ENCODE measurements at regions not wholly inside any gene's neighbourhood (a gene's known extent, or its start where the extent isn't known, plus 50 kb on each side); places are given as distances from the start of the nearest gene placed in this dataset.

DNA sequence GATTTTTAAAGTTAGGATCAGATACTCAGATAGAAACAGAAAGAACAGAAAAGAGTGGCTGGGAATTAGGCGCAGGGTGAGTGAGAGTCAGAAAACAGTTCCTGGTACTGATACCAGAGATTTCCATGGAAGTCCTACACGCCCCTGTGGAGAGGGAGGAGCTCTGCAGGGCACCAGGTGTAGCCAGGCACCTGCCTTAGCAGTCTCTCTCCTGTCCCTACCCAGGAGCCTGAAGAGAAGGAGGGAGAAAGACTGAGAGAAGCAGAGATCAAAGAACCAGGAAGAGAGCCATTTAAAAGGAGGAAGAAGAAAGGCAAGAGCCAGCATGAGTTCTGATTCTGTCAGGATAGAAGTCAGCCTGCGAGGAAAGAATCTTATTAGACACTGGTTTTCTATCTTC lies 65.0 kb downstream of the CBLN1 start:
- ATAC-seq = no peak
- Mint-ChIP-seq H3K27ac (no peak overlapping the region), H3K27me3 (peaks cover 9% of the 10 kb centered on the region), H3K4me1 (no peaks in the 10 kb centered on the region), H3K4me3 (no peak overlapping the region), H3K9me3 (peaks cover 0 to 5% of the 10 kb centered on the region in 2 donors)
- no peak for DNase-seq

DNA sequence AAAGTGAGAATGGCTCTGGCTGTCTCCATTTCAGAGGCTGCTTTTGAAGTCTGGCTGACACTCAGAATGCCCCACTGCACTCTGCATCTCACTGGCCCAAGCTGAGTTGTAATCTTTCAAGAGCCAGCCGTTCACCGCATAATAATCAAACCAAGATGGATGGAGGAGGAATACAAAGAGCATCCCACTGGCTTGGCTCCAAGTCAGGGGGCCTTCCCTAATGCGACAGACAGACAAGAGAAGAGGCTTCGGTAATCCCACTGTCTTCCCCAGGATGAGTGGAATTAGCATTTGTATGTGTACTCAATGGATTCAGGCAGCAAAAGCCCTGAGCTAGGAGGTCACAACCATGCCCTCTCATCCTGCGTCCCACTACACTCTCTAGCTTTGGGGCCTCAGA lies 68.0 kb downstream of the CBLN1 start:
- Mint-ChIP-seq H3K4me1 (no peaks in the 10 kb centered on the region), H3K27me3 (peaks cover 9% of the 10 kb centered on the region), H3K27ac (no peak overlapping the region), H3K9me3 (peaks cover 0 to 5% of the 10 kb centered on the region in 2 donors), H3K4me3 (no peak overlapping the region)
- no peak for DNase-seq
- no peak for ATAC-seq

DNA sequence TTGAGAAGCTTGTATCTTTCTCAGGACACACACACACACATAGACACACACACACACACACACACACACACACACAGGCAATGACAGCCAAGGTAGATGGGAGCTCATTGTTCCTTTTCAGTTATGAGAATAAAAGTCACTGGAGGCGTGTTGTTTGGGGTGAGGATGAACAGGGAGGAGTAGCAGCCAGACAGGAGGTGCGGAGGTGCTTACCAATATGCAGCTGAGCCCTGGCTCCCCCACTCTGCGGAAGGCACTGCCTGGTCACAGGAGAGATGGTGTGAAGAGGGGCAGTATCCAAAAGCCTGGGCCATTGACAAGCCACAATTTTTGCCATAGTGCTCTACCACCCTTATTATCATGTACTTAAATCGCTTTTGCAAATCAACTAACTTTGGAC lies 77.4 kb downstream of the CBLN1 start:
- DNase-seq (no peak), ATAC-seq (no peak)
- H3K27ac Mint-ChIP-seq = no peak overlapping the region
- peaks cover 7% of the 10 kb centered on the region for H3K27me3 Mint-ChIP-seq
- H3K4me3 Mint-ChIP-seq = no peak overlapping the region
- peaks cover 8 to 14% of the 10 kb centered on the region in 2 donors for H3K9me3 Mint-ChIP-seq
- H3K4me1 Mint-ChIP-seq = no peaks in the 10 kb centered on the region

DNA sequence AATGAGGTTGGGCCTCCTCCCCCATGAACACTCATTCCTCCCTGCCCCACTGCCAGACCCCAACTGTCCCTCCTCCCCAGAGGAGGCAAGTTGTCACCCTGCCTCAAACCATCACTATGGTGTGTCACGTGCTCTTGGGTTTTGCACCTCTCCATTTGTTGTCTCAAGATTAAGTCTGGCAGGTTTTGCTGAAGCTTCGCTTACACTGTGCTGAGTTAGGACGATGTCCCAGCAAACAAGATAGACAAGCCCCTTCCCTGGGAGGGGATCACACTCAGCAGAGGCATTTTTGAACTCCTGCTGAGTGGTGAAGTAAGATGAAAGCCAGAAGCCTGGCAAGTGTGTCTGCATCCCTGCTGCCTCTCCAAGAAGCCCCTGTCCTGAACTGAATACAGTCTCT lies 78.3 kb downstream of the CBLN1 start:
- ATAC-seq (no peak), DNase-seq (no peak)
- Mint-ChIP-seq H3K27ac (no peak overlapping the region), H3K9me3 (peaks cover 8 to 14% of the 10 kb centered on the region in 2 donors), H3K4me1 (no peaks in the 10 kb centered on the region), H3K27me3 (peaks cover 7% of the 10 kb centered on the region), H3K4me3 (no peak overlapping the region)

DNA sequence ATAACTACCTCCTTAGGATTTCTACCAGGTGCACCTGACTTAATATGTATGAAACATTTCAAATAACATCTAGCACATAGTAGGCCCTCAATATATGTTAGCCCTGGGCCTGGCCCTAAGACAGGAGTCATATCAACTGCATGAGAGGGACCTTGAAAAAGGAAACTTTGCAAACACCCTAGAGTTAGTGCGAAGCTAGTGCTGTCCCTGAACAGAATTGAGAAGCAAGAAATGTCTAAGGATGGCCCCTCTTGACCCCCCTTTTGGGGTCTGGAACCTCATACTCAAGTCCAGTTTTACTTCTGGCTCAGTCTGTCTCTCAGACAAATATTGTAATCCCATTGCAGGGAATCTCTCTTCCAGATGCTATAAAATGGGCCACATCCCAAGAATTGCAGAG lies 80.5 kb downstream of the CBLN1 start:
- H3K27me3 Mint-ChIP-seq = peaks cover 7% of the 10 kb centered on the region
- no peak overlapping the region for H3K4me3 Mint-ChIP-seq
- DNase-seq = no peak
- H3K9me3 Mint-ChIP-seq = peaks cover 8 to 14% of the 10 kb centered on the region in 2 donors
- no peak overlapping the region for H3K27ac Mint-ChIP-seq
- ATAC-seq = no peak
- no peaks in the 10 kb centered on the region for H3K4me1 Mint-ChIP-seq

DNA sequence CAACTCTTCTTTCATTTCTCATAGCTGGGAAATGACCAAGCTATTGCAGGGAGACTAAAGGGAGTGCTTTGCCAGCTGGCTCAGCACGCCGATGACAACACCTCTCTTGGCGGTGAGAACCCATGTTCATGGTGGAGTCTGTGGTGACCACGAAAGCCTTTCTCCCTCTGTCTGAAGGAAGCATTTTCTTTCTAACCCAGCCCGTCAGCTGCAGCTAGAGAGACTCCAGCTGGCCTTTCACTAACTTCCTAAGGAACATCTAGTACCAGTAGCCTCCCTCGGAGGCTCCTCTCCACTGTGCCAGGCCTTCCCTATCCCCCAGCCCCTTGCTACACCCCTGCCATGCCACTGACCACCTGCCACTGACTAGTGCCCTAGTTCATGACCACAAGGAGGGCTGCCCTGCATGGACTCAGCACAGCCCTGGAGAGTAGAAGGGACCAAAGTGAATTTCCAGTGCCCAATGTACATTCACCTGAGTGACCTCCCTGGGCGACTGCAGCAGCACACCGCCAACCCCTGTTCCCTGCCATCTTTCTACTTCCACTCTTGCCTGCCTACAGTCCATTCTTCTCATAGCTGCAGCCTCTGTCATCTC lies 81.3 kb downstream of the CBLN1 start:
- peaks cover 8 to 14% of the 10 kb centered on the region in 2 donors for H3K9me3 Mint-ChIP-seq
- ATAC-seq (no peak), DNase-seq (no peak)
- H3K27me3 Mint-ChIP-seq = peaks cover 7% of the 10 kb centered on the region
- H3K4me1 Mint-ChIP-seq = no peaks in the 10 kb centered on the region
- no peak overlapping the region for H3K4me3 Mint-ChIP-seq
- no peak overlapping the region for H3K27ac Mint-ChIP-seq

DNA sequence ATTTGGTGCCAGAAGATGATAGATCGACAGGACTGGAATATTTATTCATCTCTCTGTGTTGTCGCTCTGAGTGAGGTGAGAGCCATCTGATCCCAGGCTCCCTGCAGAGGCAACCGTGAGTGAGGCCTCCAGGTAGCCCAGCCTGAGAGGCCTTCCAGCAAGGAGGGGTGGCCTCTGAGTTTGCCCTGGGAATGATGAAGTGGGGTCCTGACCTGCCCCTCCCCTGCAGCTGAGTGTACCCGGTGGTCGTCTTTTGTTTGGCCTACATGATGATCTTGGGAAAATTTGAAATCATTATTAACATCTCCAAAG lies 86.4 kb downstream of the CBLN1 start:
- no peaks in the 10 kb centered on the region for H3K27me3 Mint-ChIP-seq
- H3K27ac Mint-ChIP-seq = no peak overlapping the region
- ATAC-seq = no peak
- H3K4me1 Mint-ChIP-seq = no peaks in the 10 kb centered on the region
- H3K4me3 Mint-ChIP-seq = no peak overlapping the region
- no peaks in the 10 kb centered on the region for H3K9me3 Mint-ChIP-seq
- no peak for DNase-seq

DNA sequence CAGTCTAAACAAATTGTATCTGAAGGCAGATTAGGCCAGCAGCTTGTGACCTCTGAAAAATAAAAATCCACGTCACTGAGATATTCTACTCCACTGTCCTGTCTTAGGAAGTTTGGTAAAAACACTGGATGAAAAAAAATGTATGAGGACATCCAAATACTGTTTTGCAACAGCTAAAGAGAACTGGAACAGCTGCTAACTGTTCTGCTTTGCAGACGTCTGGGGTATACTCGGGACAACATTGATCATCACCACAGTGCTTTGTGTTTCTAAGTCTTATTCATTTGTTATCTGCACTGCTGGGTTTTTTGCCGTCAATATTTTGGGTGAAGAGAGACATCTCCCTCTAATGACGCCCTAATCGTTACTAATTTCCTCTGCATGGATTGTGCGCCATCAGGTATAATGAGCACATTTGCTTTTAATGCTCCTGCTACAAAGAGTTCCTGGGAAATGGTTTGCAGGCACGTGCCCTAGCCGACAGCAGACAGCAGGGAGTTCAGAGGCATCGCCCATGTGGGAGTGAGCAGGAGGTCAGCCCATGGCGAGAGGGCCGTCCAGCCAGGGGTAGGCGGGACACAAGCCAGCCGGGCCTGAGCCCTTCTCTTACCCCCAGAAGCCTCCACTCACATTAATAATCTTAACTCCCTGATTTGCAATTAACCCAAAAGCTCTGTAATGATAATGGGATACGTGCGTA lies 87.0 kb downstream of the CBLN1 start:
- ATAC-seq (no peak), DNase-seq (no peak)
- Mint-ChIP-seq H3K27ac (peak overlapping the region in 1 of 2 donors; percentile 22), H3K4me1 (no peaks in the 10 kb centered on the region), H3K4me3 (no peak overlapping the region), H3K27me3 (no peaks in the 10 kb centered on the region), H3K9me3 (no peaks in the 10 kb centered on the region)

DNA sequence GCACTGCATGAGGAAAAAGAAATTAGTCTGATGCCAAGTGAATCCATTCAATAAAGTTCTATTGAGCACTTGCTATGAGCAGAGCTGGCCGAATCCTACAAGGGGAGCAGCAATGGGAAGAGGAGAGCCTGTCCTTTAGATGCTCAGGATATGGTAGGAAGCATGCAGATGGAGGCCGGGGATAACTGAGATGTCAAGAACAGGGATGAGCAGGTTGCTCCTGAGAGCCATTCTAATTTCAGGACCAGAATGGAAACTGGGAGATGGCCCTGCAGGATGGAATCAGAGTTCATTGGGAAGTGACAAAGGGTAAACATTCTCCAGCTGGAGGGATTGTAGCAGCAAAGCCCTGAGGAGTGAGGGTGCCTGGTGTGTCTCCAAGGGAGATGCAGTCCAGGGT lies 88.0 kb downstream of the CBLN1 start:
- no peak overlapping the region for H3K4me3 Mint-ChIP-seq
- no peaks in the 10 kb centered on the region for H3K4me1 Mint-ChIP-seq
- H3K9me3 Mint-ChIP-seq = no peaks in the 10 kb centered on the region
- ATAC-seq = no peak
- no peaks in the 10 kb centered on the region for H3K27me3 Mint-ChIP-seq
- no peak overlapping the region for H3K27ac Mint-ChIP-seq
- no peak for DNase-seq

DNA sequence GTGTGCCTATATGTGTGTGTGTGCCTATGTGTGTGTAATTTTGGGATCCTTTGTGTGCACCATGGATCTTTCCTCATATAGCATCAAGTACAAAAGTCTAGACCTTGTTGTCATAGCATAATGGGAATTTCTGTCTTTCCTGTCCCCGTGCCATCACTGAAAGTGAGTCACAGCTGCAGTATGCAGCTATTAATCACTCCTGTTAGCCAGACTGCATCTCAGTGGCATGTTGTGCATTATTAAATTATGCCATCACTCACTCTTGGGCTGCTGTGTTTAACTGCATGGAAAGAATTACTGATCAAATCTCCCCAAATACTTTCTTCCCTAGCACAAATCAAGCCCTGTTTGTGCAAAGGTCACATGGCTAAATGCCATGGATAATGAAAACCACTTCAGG lies 92.4 kb downstream of the CBLN1 start:
- Mint-ChIP-seq H3K4me1 (no peaks in the 10 kb centered on the region), H3K27me3 (no peaks in the 10 kb centered on the region), H3K9me3 (no peaks in the 10 kb centered on the region), H3K4me3 (no peak overlapping the region), H3K27ac (no peak overlapping the region)
- ATAC-seq (no peak), DNase-seq (no peak)

DNA sequence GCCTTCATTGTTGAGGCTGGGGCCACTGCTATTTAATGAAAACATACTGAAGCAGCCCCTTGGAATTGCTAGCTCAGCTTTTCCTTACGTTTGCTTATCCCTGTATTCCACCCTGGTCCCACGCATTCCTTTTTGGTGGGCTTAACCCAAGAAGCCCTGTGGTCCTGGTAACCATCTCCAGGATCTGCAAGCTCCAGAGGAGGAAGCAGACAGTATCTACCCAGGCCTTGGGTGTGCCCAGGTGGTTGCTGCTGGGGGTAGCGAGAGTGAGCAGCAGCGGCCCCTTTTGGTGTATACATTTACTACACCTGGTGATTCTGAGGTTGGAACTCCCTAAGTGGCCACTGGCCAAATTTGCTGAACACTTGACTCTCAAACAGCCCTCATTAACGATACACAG lies 97.7 kb downstream of the CBLN1 start:
- no peak for DNase-seq
- no peak overlapping the region for H3K4me3 Mint-ChIP-seq

DNA sequence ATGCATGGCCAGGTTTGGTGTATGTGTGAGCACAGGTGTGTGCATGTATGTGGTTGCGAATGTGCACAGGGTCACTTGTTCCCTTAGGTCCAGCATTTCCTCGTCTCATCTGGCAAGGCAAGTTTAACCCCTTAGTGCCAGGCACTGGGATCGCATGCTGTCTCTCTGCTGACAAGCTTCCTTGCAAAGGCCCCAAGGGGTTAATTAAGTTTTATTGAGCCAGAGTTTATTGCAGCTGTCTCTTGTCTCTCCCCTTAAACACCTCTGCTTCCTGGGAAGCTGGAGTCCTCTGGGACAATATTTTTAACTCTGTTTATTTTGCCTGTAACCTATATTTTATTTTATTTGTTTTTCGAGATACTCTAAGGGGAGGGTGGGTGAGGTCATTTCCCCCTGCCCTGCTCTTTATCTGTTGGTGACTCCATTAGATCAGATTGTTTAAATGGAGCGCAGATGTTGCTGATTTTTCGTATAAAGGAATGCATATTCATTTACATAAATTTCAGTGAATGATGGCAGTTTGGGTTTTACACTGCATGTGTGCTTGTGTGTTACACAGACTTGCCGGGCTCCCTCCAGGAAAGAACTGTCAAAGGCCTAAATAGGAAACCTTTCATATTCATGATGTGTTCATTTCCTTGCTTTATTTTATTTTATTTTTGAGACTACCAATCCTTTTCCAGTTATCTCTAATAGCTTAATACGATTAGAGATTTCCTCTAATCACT lies 99.7 kb downstream of the CBLN1 start:
- H3K9me3 Mint-ChIP-seq = no peaks in the 10 kb centered on the region
- H3K4me3 Mint-ChIP-seq = no peak overlapping the region
- no peaks in the 10 kb centered on the region for H3K4me1 Mint-ChIP-seq
- H3K27me3 Mint-ChIP-seq = no peaks in the 10 kb centered on the region
- ATAC-seq (no peak), DNase-seq (no peak)
- H3K27ac Mint-ChIP-seq = no peak overlapping the region

More for the DNA sequence above, 97.7 kb downstream of the CBLN1 start:
- Mint-ChIP-seq H3K9me3 (no peaks in the 10 kb centered on the region), H3K4me1 (no peaks in the 10 kb centered on the region), H3K27ac (no peak overlapping the region), H3K27me3 (no peaks in the 10 kb centered on the region)
- no peak for ATAC-seq

DNA sequence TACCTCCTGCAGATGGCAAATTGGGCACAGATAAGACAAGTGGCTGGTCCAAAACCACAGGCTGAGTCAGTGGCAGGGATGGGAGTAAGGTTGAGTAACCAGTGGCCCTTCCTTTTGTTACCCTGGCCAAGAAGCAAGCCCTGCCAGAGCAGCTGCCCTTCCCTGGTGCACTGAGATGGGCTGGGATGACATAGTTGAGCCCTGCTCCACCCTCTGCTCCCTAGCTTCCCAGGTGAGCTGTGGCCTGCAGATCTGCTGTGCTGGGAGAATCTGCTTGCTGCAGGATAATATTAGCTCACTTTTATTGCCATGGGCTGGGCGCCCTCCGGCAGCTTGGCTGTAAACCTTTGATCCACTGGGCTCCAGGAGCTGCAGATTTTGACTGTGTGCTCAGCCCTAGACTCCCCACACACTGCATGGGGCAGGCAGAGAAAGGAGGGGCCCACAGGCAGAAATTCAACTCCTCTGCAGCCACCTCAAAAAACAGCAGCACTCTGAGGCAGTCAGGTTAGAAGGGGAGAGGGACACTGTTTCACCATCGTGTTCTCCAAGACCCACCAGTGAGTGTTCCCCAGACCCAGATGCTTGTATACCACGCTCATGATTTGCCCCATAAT lies 101.8 kb downstream of the CBLN1 start:
- H3K4me3 Mint-ChIP-seq = no peak overlapping the region
- no peak overlapping the region for H3K27ac Mint-ChIP-seq
- no peaks in the 10 kb centered on the region for H3K4me1 Mint-ChIP-seq
- no peaks in the 10 kb centered on the region for H3K27me3 Mint-ChIP-seq
- DNase-seq (no peak), ATAC-seq (no peak)
- no peaks in the 10 kb centered on the region for H3K9me3 Mint-ChIP-seq

DNA sequence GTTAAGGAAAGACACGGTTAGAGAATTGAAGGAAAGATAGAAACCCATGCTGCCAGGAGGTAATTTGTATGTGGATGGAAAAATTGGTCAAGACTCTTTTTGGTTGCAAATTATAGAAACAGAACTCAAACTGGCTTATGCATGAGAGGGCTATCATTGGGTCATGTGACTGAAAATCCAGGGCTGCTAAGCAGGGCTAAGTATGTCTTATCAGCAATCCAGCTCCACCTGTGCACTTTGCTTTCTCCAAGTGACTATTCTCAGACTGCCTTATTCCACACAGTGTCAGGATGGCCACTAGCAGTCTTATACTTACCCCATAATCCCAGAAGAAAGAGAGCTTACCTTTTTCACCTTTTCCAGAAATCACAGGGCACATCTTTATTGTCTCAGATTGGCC lies 113.5 kb downstream of the CBLN1 start:
- Mint-ChIP-seq H3K27me3 (no peaks in the 10 kb centered on the region), H3K4me1 (no peaks in the 10 kb centered on the region)

DNA sequence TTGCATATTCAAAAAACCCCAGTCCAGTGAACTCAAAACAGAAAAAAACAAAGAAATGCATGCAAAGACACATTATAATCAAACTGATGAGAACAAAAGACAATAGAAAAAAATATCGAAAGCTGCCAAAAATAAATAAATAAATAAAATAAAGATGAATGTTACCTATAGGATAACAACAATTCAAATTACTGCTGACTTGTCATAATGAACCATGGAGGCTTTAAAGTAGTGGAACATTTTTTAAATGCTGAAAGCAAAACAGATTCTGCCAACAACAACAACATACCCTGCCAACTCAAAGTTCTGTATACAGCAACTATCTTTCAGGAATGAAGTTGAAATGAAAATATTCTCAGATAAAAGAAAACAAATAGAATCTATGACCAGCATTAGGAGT lies 116.6 kb downstream of the CBLN1 start:
- no peak for DNase-seq
- ATAC-seq = no peak
- H3K27ac Mint-ChIP-seq = no peak overlapping the region

More for the DNA sequence above, 113.5 kb downstream of the CBLN1 start:
- H3K4me3 Mint-ChIP-seq = no peak overlapping the region
- H3K9me3 Mint-ChIP-seq = peaks cover 0 to 7% of the 10 kb centered on the region in 2 donors
- DNase-seq = no peak
- H3K27ac Mint-ChIP-seq = no peak overlapping the region
- no peak for ATAC-seq

DNA sequence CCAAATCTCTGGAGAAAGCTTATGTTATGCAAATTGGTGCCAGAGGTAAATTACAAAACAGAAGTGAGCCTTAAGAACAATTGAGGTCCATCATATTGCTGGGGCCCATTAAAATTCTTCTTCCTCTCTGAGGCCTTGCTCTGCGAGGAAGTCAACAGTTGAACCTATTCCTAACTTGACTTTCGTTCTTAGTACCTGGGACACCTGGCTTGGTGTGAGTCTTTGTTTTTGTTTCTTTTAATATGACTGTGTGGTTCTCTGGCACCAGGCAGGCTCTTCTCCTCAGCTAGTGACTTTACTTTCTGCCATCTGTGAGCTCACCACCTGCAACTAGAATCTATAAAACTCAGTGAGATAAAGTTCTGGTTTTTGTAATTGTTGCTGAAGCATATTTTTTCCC lies 120.4 kb downstream of the CBLN1 start:
- ATAC-seq (no peak), DNase-seq (no peak)
- peaks cover 8 to 12% of the 10 kb centered on the region in 2 donors for H3K9me3 Mint-ChIP-seq
- no peaks in the 10 kb centered on the region for H3K4me1 Mint-ChIP-seq
- no peaks in the 10 kb centered on the region for H3K27me3 Mint-ChIP-seq
- H3K4me3 Mint-ChIP-seq = no peak overlapping the region
- no peak overlapping the region for H3K27ac Mint-ChIP-seq

More for the DNA sequence above, 116.6 kb downstream of the CBLN1 start:
- Mint-ChIP-seq H3K9me3 (peaks cover 0 to 7% of the 10 kb centered on the region in 2 donors), H3K27me3 (no peaks in the 10 kb centered on the region), H3K4me3 (no peak overlapping the region), H3K4me1 (no peaks in the 10 kb centered on the region)
